GM19328 (cell line): ENCODE measurements at regions not wholly inside any gene's neighbourhood (a gene's known extent, or its start where the extent isn't known, plus 50 kb on each side); places are given as distances from the start of the nearest gene placed in this dataset.

Experiments
- ATAC-seq: cut with Tn5 transposase; IDR thresholded peaks from one replicate; pipeline ENCODE4 v1.9.1; 2021; ENCODE audit warnings: mild to moderate bottlenecking, moderate library complexity; ENCODE audit not compliant: unreplicated experiment

DNA sequence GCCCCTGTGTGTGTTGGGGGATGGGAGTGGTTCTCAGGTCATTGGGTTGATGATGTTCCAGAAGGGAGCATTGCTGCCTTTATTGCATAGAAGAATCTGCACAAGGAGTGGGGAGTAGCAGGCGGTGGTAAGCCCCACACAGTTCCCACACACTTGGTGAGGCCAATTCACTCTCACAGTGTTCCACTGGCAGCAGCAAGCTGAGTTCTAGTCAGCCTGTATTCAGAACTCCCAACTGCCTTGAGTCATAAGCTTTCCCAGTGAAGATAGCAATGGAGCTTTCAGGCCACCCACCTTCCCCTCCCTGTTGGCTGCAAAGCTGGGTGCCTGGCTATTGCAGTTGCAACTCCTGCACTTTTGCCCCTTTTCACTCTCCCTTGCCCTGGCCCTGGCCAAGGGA, 181.1 kb upstream of the RBMS3 start:
- no peak for ATAC-seq

GRCh38 chr3:29100292-29100691, 180.6 kb upstream of the RBMS3 start:
- no peak for ATAC-seq

DNA sequence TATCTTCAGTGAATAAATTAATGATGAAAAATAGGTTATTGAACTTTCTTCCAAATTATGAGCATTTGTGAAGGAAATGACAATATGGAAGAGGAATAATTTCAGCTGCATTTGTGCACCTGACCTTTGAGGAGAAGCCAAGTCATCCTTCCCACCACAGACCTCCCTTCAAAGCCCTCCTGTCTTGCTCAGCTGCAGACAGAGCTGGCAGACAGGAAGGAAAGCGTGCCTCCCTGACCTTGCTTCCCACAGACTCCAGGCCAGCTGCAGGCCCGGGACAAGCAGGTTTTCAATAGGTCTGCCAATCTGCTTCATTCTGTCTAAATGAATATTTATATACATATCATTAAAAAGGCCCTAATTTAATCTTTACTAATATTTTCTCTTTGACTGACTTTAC, 152.9 kb upstream of the RBMS3 start:
- ATAC-seq: no peak

GRCh38 chr3:29137601-29138000, 143.3 kb upstream of the RBMS3 start:
- no peak for ATAC-seq

GRCh38 chr3:29138171-29138570, 142.7 kb upstream of the RBMS3 start:
- no peak for ATAC-seq

- ATAC-seq: no peak
Observed at GRCh38 chr3:29140666-29141065, 140.2 kb upstream of the RBMS3 start.

DNA sequence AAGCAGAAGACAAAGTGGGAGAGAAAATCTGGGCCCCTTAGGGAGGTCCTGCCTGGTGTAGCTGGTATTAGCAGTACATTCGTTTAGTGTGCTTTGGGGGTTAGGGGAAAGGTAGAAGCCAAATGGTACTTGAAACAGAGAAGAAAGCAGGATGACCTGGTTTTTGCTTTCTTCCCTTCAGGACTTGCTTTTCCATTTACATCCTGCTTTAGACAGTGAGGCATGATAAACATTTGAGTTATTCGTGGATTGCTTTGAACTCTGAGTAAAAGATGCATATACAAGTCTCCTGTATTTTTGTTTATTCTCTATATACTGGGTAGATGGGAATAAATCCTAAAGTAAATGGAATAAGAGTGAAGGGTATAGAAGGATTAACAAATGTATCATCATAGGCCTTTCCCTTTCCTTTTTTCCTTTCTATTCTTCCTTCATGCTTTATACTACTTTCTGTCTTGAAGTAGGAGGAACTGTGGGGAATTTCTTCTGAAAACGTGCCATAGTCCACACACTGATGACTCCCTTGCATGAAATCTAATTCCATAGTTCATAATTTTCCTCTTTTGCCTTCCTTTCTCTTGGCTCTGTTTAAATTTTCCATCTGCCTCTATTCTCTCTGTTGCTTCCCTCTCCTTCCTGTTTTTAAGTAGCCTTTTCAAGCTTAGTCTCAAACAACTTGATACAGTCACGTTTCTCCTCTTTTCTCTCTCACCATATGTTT, 139.5 kb upstream of the RBMS3 start:
- no peak for ATAC-seq

GRCh38 chr3:29141918-29142275, 139.0 kb upstream of the RBMS3 start:
- ATAC-seq: no peak

DNA sequence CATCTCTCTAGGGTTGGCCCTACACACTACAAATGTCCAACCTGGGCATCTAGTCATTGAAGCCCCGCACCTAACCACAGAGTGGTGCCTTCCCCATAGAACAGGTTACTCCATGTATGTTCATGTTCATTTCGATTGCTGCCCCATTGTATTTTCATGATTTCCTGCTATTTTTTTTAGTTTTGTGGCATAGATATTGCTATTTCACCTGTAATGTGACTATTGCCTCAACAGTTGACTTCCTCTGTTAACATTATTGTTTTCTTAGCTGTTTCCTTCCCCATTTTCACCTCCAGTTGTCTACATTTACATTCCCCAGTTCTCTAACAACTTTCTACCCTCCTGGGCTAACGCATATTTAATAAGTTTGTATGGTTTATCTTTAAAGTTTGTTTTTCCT, 137.7 kb upstream of the RBMS3 start:
- ATAC-seq: no peak

- ATAC-seq: no peak
Observed at GRCh38 chr3:29144361-29144760, 136.5 kb upstream of the RBMS3 start.

GRCh38 chr3:29144807-29145206, 136.1 kb upstream of the RBMS3 start:
- no peak for ATAC-seq

DNA sequence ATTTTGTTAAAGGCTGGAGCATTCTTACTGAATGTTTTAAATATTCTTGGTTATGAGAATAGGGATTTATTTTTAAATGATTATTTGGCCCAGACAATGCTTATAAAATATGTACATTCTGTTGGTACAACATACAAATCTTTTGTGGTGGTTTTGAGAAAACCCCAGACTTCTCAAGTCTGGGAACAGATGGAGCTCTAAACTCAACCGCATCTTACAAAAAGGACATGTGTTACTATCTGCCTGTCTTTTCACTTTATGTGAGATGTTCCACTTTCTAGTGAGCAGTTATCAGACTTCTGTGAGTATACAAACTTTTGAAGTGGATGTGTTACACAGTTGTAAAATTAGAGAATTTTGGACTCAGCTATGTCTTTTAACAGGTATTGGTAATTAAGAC, 135.5 kb upstream of the RBMS3 start:
- ATAC-seq: no peak

GRCh38 chr3:29152379-29152778, 128.5 kb upstream of the RBMS3 start:
- no peak for ATAC-seq

DNA sequence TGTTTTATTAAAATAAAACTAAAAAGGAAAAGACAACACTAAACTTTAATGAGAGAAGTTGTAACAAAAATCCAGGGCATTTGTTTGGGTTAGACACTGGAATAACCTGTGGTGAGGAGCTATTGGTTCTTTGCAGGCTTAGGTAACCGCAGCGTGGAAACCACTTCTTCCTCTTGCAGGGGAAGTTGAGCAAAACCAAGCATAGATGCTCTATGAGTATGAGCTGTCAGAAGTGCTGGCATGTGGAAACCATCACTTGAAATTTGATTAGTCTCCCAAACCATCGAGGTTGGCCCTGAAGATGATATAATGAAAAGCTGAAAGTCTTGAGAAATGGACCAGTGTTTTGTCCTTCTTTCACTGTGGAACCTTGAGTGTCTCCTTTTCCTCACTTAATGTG, 127.1 kb upstream of the RBMS3 start:
- no peak for ATAC-seq

- ATAC-seq: no peak
Observed at GRCh38 chr3:29156086-29156715, 124.7 kb upstream of the RBMS3 start.

DNA sequence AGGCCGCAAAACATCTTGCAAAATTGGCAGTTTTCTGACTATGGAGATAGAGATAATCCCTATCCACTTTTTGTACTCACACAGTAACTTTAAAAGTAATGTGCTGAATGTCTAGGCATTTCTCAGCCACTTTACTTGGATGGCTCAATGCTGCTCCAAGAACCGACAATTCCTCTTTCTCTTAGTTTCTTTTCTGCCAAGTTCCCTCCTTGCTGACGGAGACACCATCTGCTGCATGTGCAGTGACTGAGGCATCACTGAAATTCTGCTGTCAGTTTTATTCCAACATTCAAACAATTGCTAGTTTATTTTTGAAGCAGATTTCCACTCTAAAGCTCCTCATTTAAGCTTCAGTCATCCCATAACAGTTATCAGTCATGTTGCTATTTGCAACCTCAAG, 116.0 kb upstream of the RBMS3 start:
- no peak for ATAC-seq

DNA sequence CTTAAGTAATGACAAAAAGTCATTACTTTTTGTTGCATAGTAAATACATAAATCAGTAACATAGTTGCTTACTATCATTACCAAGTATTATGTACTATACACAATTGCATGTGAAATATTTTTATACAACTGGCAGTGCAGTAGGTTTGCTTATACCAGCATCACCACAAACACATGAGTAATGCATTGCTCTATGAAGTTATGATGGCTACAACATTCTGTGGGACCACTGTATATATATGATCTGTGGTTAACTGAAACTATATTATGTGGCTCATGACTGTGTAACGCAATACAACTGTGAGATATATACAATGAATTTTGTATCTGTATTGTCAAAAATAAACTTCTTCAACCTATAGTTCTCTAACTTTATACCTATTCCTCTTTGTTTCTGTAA, 113.7 kb upstream of the RBMS3 start:
- ATAC-seq: no peak

DNA sequence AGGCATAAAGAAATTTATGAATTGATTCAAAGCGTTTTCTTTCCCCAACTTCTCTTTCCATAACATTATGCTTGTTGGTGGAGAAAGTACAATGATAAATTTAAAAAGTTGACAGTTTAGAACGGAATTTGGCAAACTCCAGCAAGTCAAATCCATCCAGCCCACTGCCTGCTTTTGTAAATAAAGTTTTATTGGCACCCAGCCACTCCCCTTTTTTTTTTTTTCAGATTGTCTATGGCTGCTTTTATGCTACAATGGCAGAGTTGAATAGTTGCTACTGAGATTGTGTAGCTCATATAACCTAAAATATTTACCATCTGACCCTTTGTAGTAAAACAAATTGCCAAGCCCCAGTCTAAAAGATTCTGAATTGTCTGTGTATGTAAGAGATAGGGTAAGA, 112.8 kb upstream of the RBMS3 start:
- no peak for ATAC-seq

DNA sequence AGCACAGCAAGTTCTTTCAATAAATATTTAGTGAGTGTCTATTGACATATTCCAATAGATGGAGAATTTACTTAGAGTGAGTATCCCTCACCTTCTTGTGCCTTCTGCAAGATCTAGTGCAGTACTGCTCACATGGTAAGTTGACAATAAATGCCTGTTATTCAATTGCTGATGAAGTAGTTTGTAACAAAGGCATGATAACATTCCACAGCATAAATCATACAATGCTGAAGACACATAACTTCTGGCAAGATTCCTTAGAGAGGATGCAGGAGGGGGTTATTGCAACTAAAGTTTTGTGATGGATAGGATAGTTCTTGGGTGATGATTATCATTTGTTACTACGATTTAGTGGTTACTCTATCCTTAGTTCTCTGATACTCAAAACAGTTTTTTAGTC, 112.2 kb upstream of the RBMS3 start:
- no peak for ATAC-seq

- ATAC-seq: no peak
Observed at GRCh38 chr3:29169451-29169850, 111.4 kb upstream of the RBMS3 start.

DNA sequence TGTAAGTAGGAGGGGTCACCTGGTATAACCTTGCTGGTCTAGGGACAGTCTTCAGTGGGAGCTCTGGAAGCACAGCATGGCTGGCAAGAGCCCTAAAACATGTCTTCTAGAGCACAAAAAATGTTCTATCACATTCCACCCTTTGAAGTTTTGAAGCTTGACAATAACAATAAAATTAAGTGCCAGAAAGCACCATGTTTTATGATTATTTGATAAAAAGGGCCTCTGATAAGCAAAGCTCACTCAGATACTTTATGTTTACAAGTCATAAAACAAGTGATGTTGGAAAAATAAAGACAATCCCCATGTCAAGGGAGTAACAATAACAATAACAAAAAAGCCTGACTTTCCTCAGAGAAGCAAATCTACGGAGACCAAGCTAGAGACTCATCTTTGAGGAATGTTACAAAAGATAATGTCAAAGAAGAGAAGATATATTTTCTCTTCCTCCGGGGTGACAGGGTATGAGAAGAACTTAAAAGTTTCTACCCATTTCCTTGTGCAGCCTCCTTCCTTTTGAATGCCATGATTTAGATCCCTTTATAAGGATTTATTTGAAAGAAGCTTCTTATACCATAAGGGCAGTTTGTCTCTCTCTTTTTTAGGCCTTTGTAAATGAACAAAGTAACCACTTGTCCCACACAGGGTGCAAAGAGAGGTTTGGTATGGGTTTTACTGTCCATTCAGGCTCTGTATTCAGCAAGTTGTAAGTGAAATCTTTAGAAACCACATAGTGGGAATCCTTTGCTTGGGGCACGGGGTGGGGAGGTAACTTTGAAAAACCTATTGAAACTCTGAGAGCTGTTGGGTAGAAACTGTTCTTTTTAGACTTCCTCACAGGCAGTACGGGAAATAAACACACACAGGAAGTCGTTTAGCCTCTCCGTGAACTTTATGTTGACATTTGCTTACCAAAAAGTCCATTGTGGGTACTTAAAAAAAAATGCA, 109.6 kb upstream of the RBMS3 start:
- ATAC-seq: no peak

DNA sequence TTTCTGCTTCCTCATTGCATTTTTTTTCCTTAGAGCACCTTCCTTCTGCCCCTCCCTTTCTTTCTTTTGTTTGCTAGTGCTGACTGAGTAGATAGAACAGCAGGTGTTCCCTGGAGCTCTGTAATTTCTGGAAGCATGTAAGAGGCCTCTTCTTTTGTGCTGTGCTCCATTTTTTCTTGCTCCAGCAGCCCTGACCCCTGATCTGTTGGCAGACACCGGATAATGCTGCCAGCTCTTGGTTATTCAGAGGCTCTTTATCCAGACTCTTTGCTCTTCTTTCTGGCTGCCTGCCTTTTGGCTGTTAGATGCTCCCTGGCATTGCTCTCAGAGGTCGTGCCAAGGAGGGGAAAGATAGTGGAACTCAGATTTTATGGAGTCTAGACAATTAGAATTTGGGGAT, 104.4 kb upstream of the RBMS3 start:
- ATAC-seq: no peak
